HG02798 (cell line): ENCODE measurements at regions not wholly inside any gene's neighbourhood (a gene's known extent, or its start where the extent isn't known, plus 50 kb on each side); places are given as distances from the start of the nearest gene placed in this dataset.

ENCODE experiments used
- ATAC-seq: cut with Tn5 transposase; IDR thresholded peaks from one replicate; pipeline ENCODE4 v1.9.1; 2021; ENCODE audit warnings: mild to moderate bottlenecking; ENCODE audit not compliant: unreplicated experiment, poor library complexity

GRCh38 chr3:44011680-44012079 lies 230.0 kb upstream of the TOPAZ1 start:
- no peak for ATAC-seq

GRCh38 chr3:44012160-44012899 lies 229.4 kb upstream of the TOPAZ1 start:
- no peak for ATAC-seq

- no peak for ATAC-seq
Observed at GRCh38 chr3:44013967-44014366, 227.7 kb upstream of the TOPAZ1 start.

- no peak for ATAC-seq
Observed at GRCh38 chr3:44015170-44015569, 226.5 kb upstream of the TOPAZ1 start.

GRCh38 chr3:44016818-44017217 lies 224.9 kb upstream of the TOPAZ1 start:
- ATAC-seq = no peak

- no peak for ATAC-seq
Observed at GRCh38 chr3:44018926-44019325, 222.8 kb upstream of the TOPAZ1 start.

GRCh38 chr3:44019736-44020135 lies 221.9 kb upstream of the TOPAZ1 start:
- ATAC-seq = no peak

GRCh38 chr3:44020143-44020542 lies 221.5 kb upstream of the TOPAZ1 start:
- no peak for ATAC-seq

GRCh38 chr3:44021651-44022594 lies 219.8 kb upstream of the TOPAZ1 start:
- ATAC-seq = no peak

GRCh38 chr3:44023961-44024593 lies 217.6 kb upstream of the TOPAZ1 start:
- ATAC-seq = no peak

GRCh38 chr3:44026220-44026865 lies 215.3 kb upstream of the TOPAZ1 start:
- no peak for ATAC-seq

GRCh38 chr3:44029100-44029499 lies 212.6 kb upstream of the TOPAZ1 start:
- ATAC-seq = no peak

- ATAC-seq = no peak
Observed at GRCh38 chr3:44030285-44030684, 211.4 kb upstream of the TOPAZ1 start.

GRCh38 chr3:44030687-44031305 lies 210.9 kb upstream of the TOPAZ1 start:
- no peak for ATAC-seq

GRCh38 chr3:44031387-44032380 lies 210.0 kb upstream of the TOPAZ1 start:
- no peak for ATAC-seq

GRCh38 chr3:44032487-44032886 lies 209.2 kb upstream of the TOPAZ1 start:
- no peak for ATAC-seq

- no peak for ATAC-seq
Observed at GRCh38 chr3:44033123-44033522, 208.6 kb upstream of the TOPAZ1 start.

GRCh38 chr3:44036850-44037249 lies 204.8 kb upstream of the TOPAZ1 start:
- ATAC-seq = no peak

GRCh38 chr3:44039006-44039405 lies 202.7 kb upstream of the TOPAZ1 start:
- no peak for ATAC-seq
